HG03439 (cell line): ENCODE measurements at regions not wholly inside any gene's neighbourhood (a gene's known extent, or its start where the extent isn't known, plus 50 kb on each side); places are given as distances from the start of the nearest gene placed in this dataset.

Experiments
- ATAC-seq: cut with Tn5 transposase; IDR thresholded peaks from one replicate; pipeline ENCODE4 v1.9.1; 2021; ENCODE audit warnings: mild to moderate bottlenecking, moderate library complexity; ENCODE audit not compliant: unreplicated experiment

- ATAC-seq: no peak
Measured at GRCh38 chr17:12521416-12521815, 144.3 kb upstream of the MYOCD start.

DNA sequence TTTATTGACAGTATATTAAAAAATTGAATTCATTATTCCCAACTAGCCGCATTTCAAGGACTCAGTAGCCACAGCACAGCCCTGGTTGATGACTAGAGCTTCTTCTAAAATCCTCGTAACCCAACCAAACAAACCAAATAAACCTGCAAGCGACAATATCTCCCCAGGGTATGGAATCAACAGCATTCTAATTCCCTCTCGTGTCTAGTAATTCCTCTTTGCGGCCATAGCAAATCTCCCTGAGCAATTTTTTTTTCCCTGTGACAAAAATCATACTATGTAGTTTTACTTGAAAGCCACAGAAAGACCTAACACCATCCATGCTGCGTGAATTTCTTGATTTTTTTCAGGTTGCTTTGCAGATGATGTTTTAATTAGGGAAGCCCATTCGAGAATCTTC lies 143.4 kb upstream of the MYOCD start:
- no peak for ATAC-seq

DNA sequence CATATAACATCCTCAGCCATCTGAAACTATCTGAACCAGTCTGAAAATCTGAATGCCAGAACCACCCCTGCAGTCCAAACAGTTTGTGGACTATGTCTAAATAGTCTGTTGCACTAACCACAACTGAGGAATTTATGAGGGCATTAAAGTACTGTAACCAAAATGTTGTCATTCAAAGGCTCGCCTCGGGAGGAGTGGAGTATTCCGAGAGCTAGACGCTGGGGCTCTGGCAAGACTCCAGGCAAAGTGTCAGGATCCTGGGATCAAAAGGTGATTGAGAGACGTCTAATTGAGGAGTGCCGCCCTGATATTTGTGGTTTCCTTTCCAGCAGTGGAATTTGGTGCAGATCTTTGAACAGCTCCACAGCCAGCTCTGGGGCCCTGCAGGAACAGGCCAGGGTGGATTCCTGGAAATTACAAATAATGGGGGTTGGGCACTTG lies 142.9 kb upstream of the MYOCD start:
- no peak for ATAC-seq

- ATAC-seq: no peak
Measured at GRCh38 chr17:12523244-12523643, 142.4 kb upstream of the MYOCD start.

DNA sequence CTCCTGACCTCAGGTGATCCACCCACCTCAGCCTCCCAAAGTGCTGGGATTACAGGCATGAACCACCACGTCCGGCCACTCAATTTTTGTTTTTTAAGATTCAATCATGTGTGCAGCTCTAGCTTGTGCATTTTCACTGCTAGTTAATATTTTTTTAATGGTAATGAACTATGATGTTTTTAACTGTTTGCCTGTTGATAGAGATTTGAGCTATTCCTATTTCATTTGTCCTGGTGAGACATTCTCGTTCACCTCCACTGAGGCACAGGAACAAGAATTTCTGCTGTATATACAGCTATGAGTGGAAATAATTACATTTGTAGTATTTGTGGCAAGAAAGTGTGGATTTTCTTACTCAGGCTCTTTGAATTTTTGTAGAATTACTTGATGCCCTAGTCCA lies 137.7 kb upstream of the MYOCD start:
- no peak for ATAC-seq

- no peak for ATAC-seq
Measured at GRCh38 chr17:12530161-12530560, 135.5 kb upstream of the MYOCD start.

- ATAC-seq: no peak
Measured at GRCh38 chr17:12536021-12536420, 129.7 kb upstream of the MYOCD start.

- ATAC-seq: no peak
Measured at GRCh38 chr17:12536472-12536871, 129.2 kb upstream of the MYOCD start.

DNA sequence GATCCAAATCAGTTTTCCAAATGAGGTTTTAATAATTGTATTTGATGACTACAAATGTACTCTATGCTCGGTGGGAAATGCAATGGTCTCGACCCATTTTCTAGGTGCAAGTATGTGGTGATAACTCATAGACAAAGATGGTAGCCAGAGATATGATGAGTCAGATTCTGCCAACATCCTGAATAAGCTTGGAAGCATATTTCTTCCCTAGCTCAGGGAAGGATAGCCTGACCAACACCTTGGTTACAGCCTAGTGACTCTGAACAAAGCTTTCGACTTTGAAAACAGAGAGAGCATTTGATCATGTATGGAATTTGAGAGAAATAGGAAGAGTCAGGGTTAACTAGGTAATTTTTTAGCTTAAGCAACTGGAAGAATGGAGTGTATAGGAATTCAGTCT lies 128.3 kb upstream of the MYOCD start:
- ATAC-seq: no peak

GRCh38 chr17:12538003-12538402 lies 127.7 kb upstream of the MYOCD start:
- no peak for ATAC-seq

DNA sequence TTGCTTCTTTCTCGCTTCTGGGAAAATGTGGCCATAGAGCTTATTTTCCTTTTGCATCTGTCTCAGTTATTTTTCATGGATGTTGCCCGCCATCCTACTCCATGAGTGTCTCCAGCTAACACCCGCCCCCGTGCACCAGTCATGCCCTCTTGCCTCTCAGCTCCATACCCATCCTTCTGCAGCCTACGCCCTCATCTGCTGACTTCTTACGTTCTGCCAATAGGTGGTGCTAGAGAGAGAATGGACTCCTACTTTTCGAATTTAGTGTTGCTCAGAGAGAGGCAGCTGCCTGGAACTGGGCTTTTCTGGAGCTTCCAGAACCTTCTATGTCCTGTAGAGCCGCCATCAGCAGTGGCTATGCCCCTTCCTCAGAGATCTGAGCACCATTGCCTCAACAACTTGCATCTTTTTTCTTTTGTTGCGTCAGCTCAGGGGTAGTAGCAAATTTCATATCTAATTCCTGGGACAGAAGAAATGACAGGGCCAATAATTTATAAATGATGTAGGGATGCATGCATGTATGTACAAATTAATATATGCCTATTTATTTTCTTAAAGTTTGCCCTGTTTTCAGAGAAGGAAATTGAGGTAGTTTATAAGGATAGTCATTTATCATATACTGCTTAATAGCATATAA lies 119.7 kb upstream of the MYOCD start:
- ATAC-seq: peak; percentile 76

DNA sequence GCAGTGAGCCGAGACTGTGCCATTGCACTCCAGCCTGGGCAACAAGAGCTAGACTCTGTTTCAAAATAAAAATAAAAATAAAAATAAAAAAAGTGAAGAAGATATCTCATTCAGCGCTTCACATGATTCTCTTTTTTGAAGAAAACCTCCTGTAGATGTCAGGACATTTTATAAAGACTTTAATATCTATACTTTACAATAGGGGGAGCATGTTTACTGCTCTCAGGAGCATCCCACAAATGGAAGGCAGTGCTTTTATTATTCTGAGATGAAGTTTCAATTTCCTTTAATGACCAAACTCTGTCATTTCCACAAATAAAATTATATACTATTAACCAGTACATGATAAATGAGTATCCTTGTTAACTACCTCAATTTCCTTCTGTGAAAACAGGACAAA lies 118.7 kb upstream of the MYOCD start:
- ATAC-seq: no peak

DNA sequence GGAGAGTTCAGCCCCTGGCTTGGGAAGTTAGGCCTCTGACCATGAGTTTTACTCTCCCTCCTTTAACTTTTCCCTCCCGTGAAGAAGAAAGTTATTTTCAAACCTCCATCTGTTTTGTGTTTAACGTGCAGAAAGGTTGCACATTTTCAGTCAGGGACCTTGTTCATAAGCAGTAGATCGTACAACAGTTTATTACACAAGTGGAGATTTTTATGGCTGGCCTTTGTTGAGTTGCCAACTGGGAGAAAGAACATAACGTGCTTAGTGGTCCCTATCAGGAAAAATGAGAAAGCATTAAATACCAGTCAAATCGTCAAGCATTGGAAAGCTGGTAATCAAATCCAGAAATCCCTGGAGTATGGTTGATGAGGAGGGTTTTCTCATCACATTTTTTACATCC lies 117.9 kb upstream of the MYOCD start:
- ATAC-seq: no peak

GRCh38 chr17:12548558-12548957 lies 117.1 kb upstream of the MYOCD start:
- ATAC-seq: no peak

GRCh38 chr17:12549499-12550041 lies 116.1 kb upstream of the MYOCD start:
- ATAC-seq: no peak

DNA sequence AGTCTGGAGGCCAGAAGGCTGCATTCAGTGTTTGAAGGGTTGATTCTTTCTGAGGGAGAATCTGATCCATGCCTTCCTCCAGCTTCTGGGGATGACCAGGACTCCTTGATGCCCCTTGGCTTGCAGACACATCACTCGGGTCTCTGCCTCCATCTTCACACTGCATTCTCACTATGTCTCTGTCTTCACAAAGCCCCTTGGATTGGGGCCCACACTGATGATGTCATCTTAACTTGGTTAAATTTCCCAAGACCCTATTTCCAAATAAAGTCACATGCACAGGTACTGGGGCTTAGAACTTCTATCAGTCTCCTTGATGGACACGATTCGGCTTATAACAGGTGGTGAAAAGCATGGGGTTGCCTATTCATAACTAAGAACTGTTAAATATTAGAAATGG lies 112.1 kb upstream of the MYOCD start:
- no peak for ATAC-seq

DNA sequence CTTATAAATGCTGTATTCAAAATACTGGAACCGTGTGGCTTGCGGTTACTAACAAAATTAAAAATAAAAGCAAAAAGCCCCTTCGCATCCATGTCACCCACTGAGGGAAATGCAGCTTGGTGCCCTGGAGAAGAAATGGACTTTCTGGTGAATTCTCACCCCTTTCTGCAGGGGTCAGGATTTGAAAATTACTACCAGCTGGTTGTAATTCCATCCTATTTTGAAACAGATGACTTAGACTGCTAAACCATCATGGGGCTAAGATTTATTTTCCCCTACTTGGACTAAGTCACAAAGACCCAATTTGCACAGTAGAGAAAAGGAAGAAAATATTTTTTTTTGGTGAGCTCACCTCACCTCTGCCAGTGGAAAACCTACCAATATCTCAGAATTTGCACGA lies 111.4 kb upstream of the MYOCD start:
- ATAC-seq: no peak

GRCh38 chr17:12566291-12566690 lies 99.4 kb upstream of the MYOCD start:
- ATAC-seq: no peak

DNA sequence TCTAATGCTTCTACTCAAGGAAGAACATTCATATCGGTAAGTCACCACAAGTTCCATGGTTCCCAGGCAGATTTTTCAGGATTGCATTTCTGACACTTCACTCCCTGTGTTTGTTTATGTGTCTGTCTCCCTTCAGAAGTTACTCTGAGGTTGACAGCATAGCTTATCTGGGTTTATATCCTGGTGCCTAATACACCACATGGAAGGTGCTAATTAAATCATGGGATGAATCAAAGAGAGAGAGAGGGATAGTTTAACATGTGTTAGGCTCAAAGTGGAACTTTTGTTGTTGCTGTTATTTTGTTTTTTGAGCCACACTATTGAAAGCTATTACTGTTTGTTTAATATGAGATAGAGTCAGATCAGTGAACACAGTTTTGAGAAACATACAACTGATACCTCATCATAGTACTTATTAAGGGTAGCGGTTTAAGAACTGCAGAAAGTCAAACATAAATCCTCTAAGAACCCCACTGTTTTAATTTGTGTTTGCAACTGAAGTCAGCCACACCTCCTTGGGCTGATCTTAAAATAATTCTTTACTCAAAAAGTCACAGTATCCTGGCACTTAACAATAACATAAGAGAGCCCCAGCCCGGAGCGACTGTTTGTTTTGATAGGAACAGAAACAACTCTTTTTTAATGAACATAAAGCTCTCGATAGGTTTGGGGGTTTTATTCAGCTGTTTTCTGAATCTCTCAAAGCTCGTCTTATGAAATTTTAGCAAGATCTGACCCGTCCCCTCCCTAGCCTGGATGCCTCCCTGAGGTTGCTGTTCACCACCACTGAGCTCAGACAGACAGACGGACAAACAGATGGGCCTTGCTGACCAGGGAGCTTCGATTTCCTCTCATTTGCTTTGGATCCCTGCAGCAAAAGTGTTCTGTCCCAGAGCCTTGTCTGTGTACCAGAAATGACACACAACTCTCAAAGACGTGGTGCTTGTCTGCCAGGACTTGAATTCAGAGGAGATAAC lies 98.3 kb upstream of the MYOCD start:
- ATAC-seq: no peak

DNA sequence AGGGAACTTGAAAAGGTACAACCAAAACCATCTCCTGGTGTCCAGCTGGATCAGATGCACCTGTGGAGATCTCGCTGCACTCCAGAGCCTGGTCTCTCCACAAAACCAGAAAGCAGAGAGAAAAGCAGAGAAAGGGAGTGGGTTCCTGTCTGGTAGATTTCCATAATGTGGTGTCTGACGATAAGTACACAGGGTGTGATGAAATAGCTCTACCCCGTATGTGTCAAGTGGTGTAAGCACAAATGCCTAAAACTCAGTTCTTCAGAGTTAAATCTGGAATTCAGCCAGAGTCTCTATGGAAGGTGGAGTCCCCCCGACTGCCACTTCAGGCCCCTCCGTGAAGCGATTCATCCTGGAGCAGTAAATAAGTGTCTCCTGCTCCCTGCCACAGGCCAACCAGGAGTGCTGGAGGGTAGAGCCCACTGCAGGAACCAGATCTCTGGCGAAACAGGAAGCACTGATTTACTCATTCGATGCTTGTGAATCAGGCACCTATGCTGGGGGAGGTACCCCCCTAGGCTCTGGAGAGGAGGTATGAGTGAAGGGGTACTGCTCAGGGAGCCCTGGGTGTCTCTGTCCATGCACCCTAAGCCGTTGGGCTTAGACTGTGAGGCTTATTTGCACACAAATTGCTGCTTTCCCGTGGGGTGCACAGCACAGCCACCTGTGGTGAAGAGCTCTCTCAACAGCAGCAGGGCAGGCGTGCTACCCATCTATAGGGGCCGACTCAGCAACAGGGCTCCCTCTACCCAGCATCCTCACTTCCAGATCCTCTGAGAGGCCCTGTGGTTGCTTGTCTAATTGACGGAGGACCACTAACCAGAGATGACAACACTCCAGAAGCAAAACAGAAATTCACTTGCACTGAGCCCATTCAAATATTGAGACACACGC lies 97.1 kb upstream of the MYOCD start:
- ATAC-seq: no peak

DNA sequence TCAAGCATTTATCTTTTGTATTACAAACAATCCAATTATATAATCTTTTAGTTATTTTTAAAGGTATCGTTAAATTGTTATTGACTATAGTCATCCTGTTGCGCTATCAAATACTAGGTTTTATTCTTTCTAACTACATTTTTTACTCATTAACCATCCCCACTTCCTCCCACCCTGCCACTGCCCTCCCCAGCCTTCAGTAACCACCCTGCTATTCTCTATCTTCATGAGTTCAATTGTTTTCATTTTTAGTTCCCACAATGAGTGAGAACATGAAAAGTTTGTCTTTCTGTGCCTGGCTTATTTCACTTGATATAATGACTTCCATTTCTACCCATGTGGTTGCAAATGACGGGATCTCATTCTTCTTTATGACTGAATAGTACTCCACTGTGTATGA lies 94.1 kb upstream of the MYOCD start:
- ATAC-seq: no peak
